Keratinocyte (primary cell): ENCODE measurements at regions not wholly inside any gene's neighbourhood (a gene's known extent, or its start where the extent isn't known, plus 50 kb on each side); places are given as distances from the start of the nearest gene placed in this dataset.

Experiments used
- DNase-seq: peaks from one replicate; pipeline ENCODE4 v3.0.0-alpha.2; 2011; ENCODE audit warnings: low read depth, missing footprints, low spot score
- FAIRE-seq: peaks from 2 replicates; lab custom pipeline; 2011; peaks lifted over from hg19 to GRCh38; lab: Jason Lieb, UNC
- H2AFZ ChIP-seq: 2 replicates; pipeline ENCODE4 v1.6.0; 2012; ENCODE audit warnings: low read length, control low read depth, inconsistent platforms; ENCODE audit not compliant: control insufficient read depth
- H3K27ac ChIP-seq: 2 replicates; pipeline ENCODE4 v1.5.1; 2011; ENCODE audit warnings: low read length; ENCODE audit not compliant: control insufficient read depth, insufficient read depth
- H3K27me3 ChIP-seq: 3 replicates; pipeline ENCODE4 v1.6.0; 2011; ENCODE audit warnings: low read length; ENCODE audit not compliant: control insufficient read depth, insufficient read depth; ENCODE audit errors: extremely low read depth
- H3K36me3 ChIP-seq, 2 experiments: 2 replicates in 1 of 2; 3 replicates in 1 of 2; pipeline ENCODE4 v1.5.1; 2011; ENCODE audit warnings: low read length in 2 of 2, mild to moderate bottlenecking in 1 of 2; ENCODE audit not compliant: control insufficient read depth in 2 of 2, insufficient read depth in 2 of 2; ENCODE audit errors: extremely low read depth in 1 of 2
- H3K4me1 ChIP-seq: 3 replicates; pipeline ENCODE4 v1.5.1; 2011; ENCODE audit warnings: low read length; ENCODE audit not compliant: control insufficient read depth, insufficient read depth; ENCODE audit errors: extremely low read depth
- H3K4me2 ChIP-seq: 3 replicates; pipeline ENCODE4 v1.6.0; 2011; ENCODE audit warnings: low read depth, low read length; ENCODE audit not compliant: control insufficient read depth, insufficient read depth; ENCODE audit errors: extremely low read depth
- H3K4me3 ChIP-seq, 3 experiments: fragments of 200-600 bp in 1 of 3; sonication (generic) in 1 of 3; 2 replicates in 2 of 3; 3 replicates in 1 of 3; pipeline ENCODE4 v1.5.1; 2011 to 2016; ENCODE audit warnings: low read length in 3 of 3, mild to moderate bottlenecking in 3 of 3, control low read depth in 2 of 3, inconsistent platforms in 1 of 3, low read depth in 1 of 3, mixed read lengths in 1 of 3, mixed run types in 1 of 3, moderate library complexity in 1 of 3; ENCODE audit not compliant: control insufficient read depth in 2 of 3, insufficient read depth in 2 of 3; ENCODE audit errors: extremely low read depth in 1 of 3
- H3K79me2 ChIP-seq: 2 replicates; pipeline ENCODE4 v1.6.0; 2012; ENCODE audit warnings: low read length; ENCODE audit not compliant: control insufficient read depth, insufficient read depth
- H3K9ac ChIP-seq: 3 replicates; pipeline ENCODE4 v1.6.0; 2011; ENCODE audit warnings: low read length; ENCODE audit not compliant: control insufficient read depth, insufficient read depth; ENCODE audit errors: extremely low read depth
- H3K9me1 ChIP-seq: 3 replicates; pipeline ENCODE4 v1.6.0; 2011; ENCODE audit warnings: low read length; ENCODE audit not compliant: control insufficient read depth, insufficient read depth; ENCODE audit errors: extremely low read depth
- H3K9me3 ChIP-seq: 2 replicates; pipeline ENCODE4 v1.5.1; 2012; ENCODE audit warnings: low read depth, low read length; ENCODE audit not compliant: control insufficient read depth
- H4K20me1 ChIP-seq: 3 replicates; pipeline ENCODE4 v1.6.0; 2011; ENCODE audit warnings: low read length; ENCODE audit not compliant: control insufficient read depth, insufficient read depth; ENCODE audit errors: extremely low read depth
- CTCF ChIP-seq, 3 experiments: IDR thresholded peaks in 1 of 3; conservative IDR thresholded peaks in 1 of 3; optimal IDR thresholded peaks in 1 of 3; 2 replicates in 2 of 3; 3 replicates in 1 of 3; pipeline versions ENCODE3 to v1.5.1; 2011; ENCODE audit warnings: low read length in 3 of 3, mild to moderate bottlenecking in 3 of 3, moderate library complexity in 2 of 3, control low read depth in 1 of 3, inconsistent platforms in 1 of 3; ENCODE audit not compliant: insufficient read depth in 2 of 3; ENCODE audit errors: extremely low read depth in 1 of 3
- EZH2 ChIP-seq: IDR thresholded peaks from one replicate; pipeline ENCODE4 v1.6.1; 2012; ENCODE audit warnings: inconsistent platforms, mild to moderate bottlenecking, low read length, moderate library complexity
- dilution Hi-C: fragments of 300-500 bp; cut with MboI; formaldehyde crosslinking; loops from one replicate; pipeline ENCODE4 v1.7.0; 2020; ENCODE audit warnings: low sequenced_read_pairs; ENCODE audit not compliant: extremely low pct_ligation_motif_present

GRCh38 chr20:11186301-11187008, 512.7 kb upstream of the JAG1 start:
- peak; percentile 85 for FAIRE-seq
- Histone ChIP-seq H2AFZ (peak overlapping the region; percentile 41), H3K9me1 (no peaks in the 10 kb centered on the region), H3K36me3 (no peaks in the 10 kb centered on the region), H3K79me2 (no peaks in the 10 kb centered on the region), H3K9me3 (peaks cover 15% of the 10 kb centered on the region), H3K27me3 (no peaks in the 10 kb centered on the region), H3K4me1 (peaks cover 12% of the 10 kb centered on the region), H3K4me3 (no peak overlapping the region), H3K27ac (peak overlapping the region; percentile 58), H4K20me1 (no peaks in the 10 kb centered on the region), H3K9ac (peak overlapping the region; percentile 38), H3K4me2 (peak overlapping the region; percentile 19)
- dilution Hi-C loops = no loop called here
- TF ChIP-seq EZH2 = no peak
- TF ChIP-seq CTCF (optimal IDR thresholded peaks at IDR 0.05 in 1 of 3, IDR thresholded peaks at IDR 0.05 in 1 of 3, conservative IDR thresholded peaks at IDR 0.05 in 1 of 3; ENCODE audit: extremely low read depth in 1 of 3, insufficient read depth in 2 of 3, low read length in 3 of 3) = no peak
- DNase-seq = no peak

GRCh38 chr20:11188843-11189603, 515.2 kb upstream of the JAG1 start:
- Histone ChIP-seq H3K9ac (no peak overlapping the region), H4K20me1 (no peaks in the 10 kb centered on the region), H3K9me3 (peaks cover 12% of the 10 kb centered on the region), H3K4me3 (no peak overlapping the region), H3K79me2 (no peaks in the 10 kb centered on the region), H2AFZ (no peak overlapping the region), H3K4me2 (no peak overlapping the region), H3K27ac (no peak overlapping the region), H3K9me1 (no peaks in the 10 kb centered on the region), H3K4me1 (peaks cover 12% of the 10 kb centered on the region), H3K36me3 (no peaks in the 10 kb centered on the region), H3K27me3 (no peaks in the 10 kb centered on the region)
- FAIRE-seq (peak; percentile 64), DNase-seq (no peak)
- dilution Hi-C loops = no loop called here
- TF ChIP-seq EZH2 (no peak), CTCF (optimal IDR thresholded peaks at IDR 0.05 in 1 of 3, IDR thresholded peaks at IDR 0.05 in 1 of 3, conservative IDR thresholded peaks at IDR 0.05 in 1 of 3; ENCODE audit: extremely low read depth in 1 of 3, insufficient read depth in 2 of 3, low read length in 3 of 3) (no peak)
